ENCODE measurements at regions not wholly inside any gene's neighbourhood (a gene's known extent, or its start where the extent isn't known, plus 50 kb on each side); places are given as distances from the start of the nearest gene placed in this dataset.

- no peaks in the 10 kb centered on the region for H3K27me3 ChIP-seq (ENCODE audit: control insufficient read depth, insufficient read depth, low read length)
- no peaks in the 10 kb centered on the region for H3K36me3 ChIP-seq (ENCODE audit: control insufficient read depth, insufficient read depth, low read length)
- no peak overlapping the region for H3K4me3 ChIP-seq (replicated peaks in 1 of 4; ENCODE audit: control extremely low read depth in 1 of 4, insufficient read depth in 1 of 4, low read depth in 3 of 4, low read length in 4 of 4)
- H3K27ac ChIP-seq (ENCODE audit: insufficient read depth, low read length) = no peak overlapping the region
- H4K20me1 ChIP-seq (ENCODE audit: control insufficient read depth, extremely low read depth, insufficient read depth, low read length) = no peaks in the 10 kb centered on the region
- no peak overlapping the region for H3K4me2 ChIP-seq (ENCODE audit: extremely low read depth, insufficient read depth, low read length)
- DNase-seq (ENCODE audit: low read depth in 2 of 2) = no peak
- no peak overlapping the region for H3K9ac ChIP-seq (ENCODE audit: insufficient read depth, low read length)
- H3K79me2 ChIP-seq (ENCODE audit: control insufficient read depth, insufficient read depth, low read length) = no peaks in the 10 kb centered on the region
- H2AFZ ChIP-seq (ENCODE audit: low read length) = no peak overlapping the region
- H3K4me1 ChIP-seq (ENCODE audit: control insufficient read depth, extremely low read depth, insufficient read depth, low read length) = no peaks in the 10 kb centered on the region
- TF ChIP-seq CTCF (conservative IDR thresholded peaks at IDR 0.05 in 1 of 2, IDR thresholded peaks at IDR 0.05 in 1 of 2; ENCODE audit: low read depth in 1 of 2, low read length in 2 of 2) = no peak
- no peak for TF ChIP-seq EZH2 (IDR thresholded peaks at IDR 0.05; ENCODE audit: low read length, missing control alignments)
- no peaks in the 10 kb centered on the region for H3K9me3 ChIP-seq (ENCODE audit: control insufficient read depth, insufficient read depth, low read depth, low read length)
Measured at GRCh38 chr12:61754214-61754613, 506.0 kb upstream of the USP15 start.

- Histone ChIP-seq H3K4me2 (ENCODE audit: extremely low read depth, insufficient read depth, low read length) (no peak overlapping the region), H4K20me1 (ENCODE audit: control insufficient read depth, extremely low read depth, insufficient read depth, low read length) (no peaks in the 10 kb centered on the region), H3K36me3 (ENCODE audit: control insufficient read depth, insufficient read depth, low read length) (no peaks in the 10 kb centered on the region), H3K79me2 (ENCODE audit: control insufficient read depth, insufficient read depth, low read length) (no peaks in the 10 kb centered on the region), H3K4me3 (replicated peaks in 1 of 4; ENCODE audit: control extremely low read depth in 1 of 4, insufficient read depth in 1 of 4, low read depth in 3 of 4, low read length in 4 of 4) (no peak overlapping the region), H2AFZ (ENCODE audit: low read length) (no peak overlapping the region), H3K9me3 (ENCODE audit: control insufficient read depth, insufficient read depth, low read depth, low read length) (no peaks in the 10 kb centered on the region), H3K9ac (ENCODE audit: insufficient read depth, low read length) (no peak overlapping the region), H3K4me1 (ENCODE audit: control insufficient read depth, extremely low read depth, insufficient read depth, low read length) (no peaks in the 10 kb centered on the region), H3K27me3 (ENCODE audit: control insufficient read depth, insufficient read depth, low read length) (no peaks in the 10 kb centered on the region), H3K27ac (ENCODE audit: insufficient read depth, low read length) (no peak overlapping the region)
- no peak for TF ChIP-seq EZH2 (IDR thresholded peaks at IDR 0.05; ENCODE audit: low read length, missing control alignments)
- TF ChIP-seq CTCF (conservative IDR thresholded peaks at IDR 0.05 in 1 of 2, IDR thresholded peaks at IDR 0.05 in 1 of 2; ENCODE audit: low read depth in 1 of 2, low read length in 2 of 2) = no peak
- DNase-seq (ENCODE audit: low read depth in 2 of 2) = no peak
Measured at GRCh38 chr12:61757831-61758505, 502.2 kb upstream of the USP15 start.

GRCh38 chr12:61758661-61759060 lies 501.5 kb upstream of the USP15 start:
- no peaks in the 10 kb centered on the region for H3K79me2 ChIP-seq (ENCODE audit: control insufficient read depth, insufficient read depth, low read length)
- H3K4me1 ChIP-seq (ENCODE audit: control insufficient read depth, extremely low read depth, insufficient read depth, low read length) = no peaks in the 10 kb centered on the region
- H3K27ac ChIP-seq (ENCODE audit: insufficient read depth, low read length) = no peak overlapping the region
- DNase-seq (ENCODE audit: low read depth in 2 of 2) = no peak
- no peaks in the 10 kb centered on the region for H3K9me3 ChIP-seq (ENCODE audit: control insufficient read depth, insufficient read depth, low read depth, low read length)
- no peak overlapping the region for H3K4me2 ChIP-seq (ENCODE audit: extremely low read depth, insufficient read depth, low read length)
- TF ChIP-seq CTCF (conservative IDR thresholded peaks at IDR 0.05 in 1 of 2, IDR thresholded peaks at IDR 0.05 in 1 of 2; ENCODE audit: low read depth in 1 of 2, low read length in 2 of 2) = no peak
- TF ChIP-seq EZH2 (IDR thresholded peaks at IDR 0.05; ENCODE audit: low read length, missing control alignments) = no peak
- no peaks in the 10 kb centered on the region for H4K20me1 ChIP-seq (ENCODE audit: control insufficient read depth, extremely low read depth, insufficient read depth, low read length)
- no peak overlapping the region for H3K9ac ChIP-seq (ENCODE audit: insufficient read depth, low read length)
- no peaks in the 10 kb centered on the region for H3K36me3 ChIP-seq (ENCODE audit: control insufficient read depth, insufficient read depth, low read length)
- H3K27me3 ChIP-seq (ENCODE audit: control insufficient read depth, insufficient read depth, low read length) = no peaks in the 10 kb centered on the region
- H2AFZ ChIP-seq (ENCODE audit: low read length) = no peak overlapping the region
- H3K4me3 ChIP-seq (replicated peaks in 1 of 4; ENCODE audit: control extremely low read depth in 1 of 4, insufficient read depth in 1 of 4, low read depth in 3 of 4, low read length in 4 of 4) = no peak overlapping the region

All from fibroblast of lung (primary cell).